GM18870 (cell line): ENCODE measurements at regions not wholly inside any gene's neighbourhood (a gene's known extent, or its start where the extent isn't known, plus 50 kb on each side); places are given as distances from the start of the nearest gene placed in this dataset.

Experiments used
- ATAC-seq: cut with Tn5 transposase; IDR thresholded peaks from one replicate; pipeline ENCODE4 v1.9.1; 2021; ENCODE audit warnings: moderate library complexity; ENCODE audit not compliant: unreplicated experiment

- no peak for ATAC-seq
These were observed 202.4 kb upstream of the NEBL start for GRCh38 chr10:21099291-21100062.

GRCh38 chr10:21097926-21098355 lies 200.8 kb upstream of the NEBL start:
- ATAC-seq = no peak

- no peak for ATAC-seq
These were observed 198.5 kb upstream of the NEBL start for GRCh38 chr10:21095494-21096055.

- ATAC-seq = no peak
These were observed 198.0 kb upstream of the NEBL start for GRCh38 chr10:21095073-21095472.

- ATAC-seq = no peak
These were observed 195.8 kb upstream of the NEBL start for GRCh38 chr10:21092683-21093524.

GRCh38 chr10:21090609-21091082 lies 193.5 kb upstream of the NEBL start:
- ATAC-seq = no peak

- no peak for ATAC-seq
These were observed 190.4 kb upstream of the NEBL start for GRCh38 chr10:21087476-21087875.

GRCh38 chr10:21084700-21085099 lies 187.6 kb upstream of the NEBL start:
- ATAC-seq = no peak

- ATAC-seq = no peak
These were observed 186.8 kb upstream of the NEBL start for GRCh38 chr10:21083861-21084260.

- ATAC-seq = no peak
These were observed 185.1 kb upstream of the NEBL start for GRCh38 chr10:21082206-21082605.

GRCh38 chr10:21080261-21080660 lies 183.2 kb upstream of the NEBL start:
- ATAC-seq = no peak

- no peak for ATAC-seq
These were observed 182.2 kb upstream of the NEBL start for GRCh38 chr10:21079330-21079658.

GRCh38 chr10:21078410-21079329 lies 181.6 kb upstream of the NEBL start:
- peak; percentile 74 for ATAC-seq

- ATAC-seq = no peak
These were observed 180.6 kb upstream of the NEBL start for GRCh38 chr10:21077681-21078080.

GRCh38 chr10:21076381-21076780 lies 179.3 kb upstream of the NEBL start:
- ATAC-seq = no peak

GRCh38 chr10:21075880-21076279 lies 178.8 kb upstream of the NEBL start:
- ATAC-seq = no peak

- no peak for ATAC-seq
These were observed 174.0 kb upstream of the NEBL start for GRCh38 chr10:21071001-21071673.

- ATAC-seq = no peak
These were observed 173.0 kb upstream of the NEBL start for GRCh38 chr10:21069929-21070700.

GRCh38 chr10:21069278-21069677 lies 172.2 kb upstream of the NEBL start:
- ATAC-seq = no peak
